HG03442 (cell line): ENCODE measurements at regions not wholly inside any gene's neighbourhood (a gene's known extent, or its start where the extent isn't known, plus 50 kb on each side); places are given as distances from the start of the nearest gene placed in this dataset.
"Not testable (repeated sequence)": the region's sequence is repeated elsewhere in the genome, so short reads cannot be mapped to it uniquely, and the experiment has no call there.

ENCODE experiments used
- ATAC-seq: cut with Tn5 transposase; IDR thresholded peaks from one replicate; pipeline ENCODE4 v1.9.1; 2021; ENCODE audit warnings: mild to moderate bottlenecking, moderate library complexity; ENCODE audit not compliant: unreplicated experiment

GRCh38 chr20:12925863-12926793 is 82.6 kb upstream of the SPTLC3 start:
- ATAC-seq, result no peak

GRCh38 chr20:12927489-12927888 is 81.3 kb upstream of the SPTLC3 start:
- ATAC-seq, result no peak

GRCh38 chr20:12928358-12928754 is 80.4 kb upstream of the SPTLC3 start:
- no peak for ATAC-seq

- ATAC-seq, result no peak
These were observed 79.9 kb upstream of the SPTLC3 start for GRCh38 chr20:12928755-12929401.

GRCh38 chr20:12936020-12936419 is 72.8 kb upstream of the SPTLC3 start:
- ATAC-seq, result no peak

- ATAC-seq, result no peak
These were observed 72.2 kb upstream of the SPTLC3 start for GRCh38 chr20:12936524-12936923.

- no peak for ATAC-seq
These were observed 67.7 kb upstream of the SPTLC3 start for GRCh38 chr20:12941025-12941424.

- no peak for ATAC-seq
These were observed 66.6 kb upstream of the SPTLC3 start for GRCh38 chr20:12942123-12942522.

- ATAC-seq, result no peak
These were observed 62.0 kb upstream of the SPTLC3 start for GRCh38 chr20:12946789-12947188.

- no peak for ATAC-seq
These were observed 61.1 kb upstream of the SPTLC3 start for GRCh38 chr20:12947691-12948090.

- ATAC-seq, result no peak
These were observed 59.3 kb upstream of the SPTLC3 start for GRCh38 chr20:12949429-12949980.

GRCh38 chr20:12954254-12954653 is 54.5 kb upstream of the SPTLC3 start:
- not testable (repeated sequence) for ATAC-seq

GRCh38 chr20:12955611-12956010 is 53.2 kb upstream of the SPTLC3 start:
- ATAC-seq, result no peak

GRCh38 chr20:12956303-12956702 is 52.5 kb upstream of the SPTLC3 start:
- ATAC-seq, result no peak

- ATAC-seq, result no peak
These were observed 50.8 kb upstream of the SPTLC3 start for GRCh38 chr20:12957968-12958367.
